Urinary bladder (tissue), 3 donors: ENCODE measurements at regions not wholly inside any gene's neighbourhood (a gene's known extent, or its start where the extent isn't known, plus 50 kb on each side); places are given as distances from the start of the nearest gene placed in this dataset.

Experiments
- DNase-seq: peaks from one replicate; pipeline ENCODE4 v3.0.0-alpha.2; 2015; ENCODE audit errors: extremely low spot score
- H3K27ac ChIP-seq: one replicate; pipeline ENCODE4 v1.5.1; 2013; ENCODE audit warnings: low read depth, mild to moderate bottlenecking, moderate library complexity
- H3K36me3 ChIP-seq: one replicate; pipeline ENCODE4 v1.6.1; 2013; ENCODE audit warnings: mild to moderate bottlenecking, moderate library complexity; ENCODE audit not compliant: insufficient read depth
- H3K4me1 ChIP-seq: one replicate; pipeline ENCODE4 v1.6.1; 2013; ENCODE audit warnings: mild to moderate bottlenecking, moderate library complexity; ENCODE audit not compliant: insufficient read depth
- H3K4me3 ChIP-seq: one replicate; pipeline ENCODE4 v1.5.1; 2013; ENCODE audit warnings: low read depth, low read length
- WGBS: extraction: QIAGEN DNeasy Blood & Tissue Kit; methylation state at CpG from one replicate; pipeline ENCODE4 v1.1.7; 2013; 5-methylcytosine and 5-hydroxymethylcytosine counted together
- donor health status: healthy with polysubstance abuse.
- donor health status: healthy.

DNA sequence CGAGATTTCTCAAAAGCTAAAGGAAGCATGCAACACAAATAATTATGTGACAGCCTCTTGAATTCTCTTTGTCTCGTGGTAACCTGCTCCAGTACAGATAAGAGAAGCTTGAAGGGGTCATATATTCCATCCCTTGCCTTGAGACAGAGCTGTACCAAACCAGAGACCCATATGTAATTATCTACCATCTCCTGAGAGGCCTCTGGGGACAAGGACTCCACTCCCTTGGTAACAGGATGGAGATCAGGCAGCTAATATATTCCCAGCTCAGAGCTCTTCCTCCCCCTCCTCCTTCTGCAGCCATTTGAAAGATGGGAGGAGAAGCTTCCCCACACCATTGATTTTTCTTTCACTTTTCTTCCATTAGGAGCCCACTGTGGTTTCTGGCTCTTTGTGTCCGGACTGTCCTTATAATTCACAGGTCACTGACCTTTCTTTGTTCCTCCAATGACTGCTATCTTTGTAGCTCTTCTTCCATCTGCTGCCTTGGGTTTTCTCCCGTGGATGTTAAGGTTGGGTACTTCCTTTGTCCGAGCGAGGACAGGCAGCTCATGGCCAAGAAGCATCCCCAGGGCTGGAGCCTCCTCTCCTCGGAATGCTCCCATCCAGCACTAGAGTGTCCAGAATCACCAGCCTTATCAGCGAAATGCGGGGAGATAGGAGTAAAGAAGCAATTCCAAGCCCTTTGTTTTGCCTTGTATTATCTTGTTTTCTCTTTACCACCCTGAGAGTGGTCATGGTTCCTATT, 51.4 kb upstream of the CALM2 start:
- WGBS = 88% methylated on average over 9 of the region's 9 CpGs
- H3K4me1 ChIP-seq = peaks cover 3% of the 10 kb centered on the region
- H3K36me3 ChIP-seq = no peaks in the 10 kb centered on the region
- no peak overlapping the region for H3K27ac ChIP-seq
- H3K4me3 ChIP-seq = no peak overlapping the region
- DNase-seq = no peak

GRCh38 chr2:47226923-47227220, 50.6 kb upstream of the CALM2 start:
- Histone ChIP-seq H3K4me3 (no peak overlapping the region), H3K36me3 (no peaks in the 10 kb centered on the region), H3K4me1 (peaks cover 3% of the 10 kb centered on the region), H3K27ac (no peak overlapping the region)
- no peak for DNase-seq
- 79% methylated on average over 6 of the region's 6 CpGs for WGBS

DNA sequence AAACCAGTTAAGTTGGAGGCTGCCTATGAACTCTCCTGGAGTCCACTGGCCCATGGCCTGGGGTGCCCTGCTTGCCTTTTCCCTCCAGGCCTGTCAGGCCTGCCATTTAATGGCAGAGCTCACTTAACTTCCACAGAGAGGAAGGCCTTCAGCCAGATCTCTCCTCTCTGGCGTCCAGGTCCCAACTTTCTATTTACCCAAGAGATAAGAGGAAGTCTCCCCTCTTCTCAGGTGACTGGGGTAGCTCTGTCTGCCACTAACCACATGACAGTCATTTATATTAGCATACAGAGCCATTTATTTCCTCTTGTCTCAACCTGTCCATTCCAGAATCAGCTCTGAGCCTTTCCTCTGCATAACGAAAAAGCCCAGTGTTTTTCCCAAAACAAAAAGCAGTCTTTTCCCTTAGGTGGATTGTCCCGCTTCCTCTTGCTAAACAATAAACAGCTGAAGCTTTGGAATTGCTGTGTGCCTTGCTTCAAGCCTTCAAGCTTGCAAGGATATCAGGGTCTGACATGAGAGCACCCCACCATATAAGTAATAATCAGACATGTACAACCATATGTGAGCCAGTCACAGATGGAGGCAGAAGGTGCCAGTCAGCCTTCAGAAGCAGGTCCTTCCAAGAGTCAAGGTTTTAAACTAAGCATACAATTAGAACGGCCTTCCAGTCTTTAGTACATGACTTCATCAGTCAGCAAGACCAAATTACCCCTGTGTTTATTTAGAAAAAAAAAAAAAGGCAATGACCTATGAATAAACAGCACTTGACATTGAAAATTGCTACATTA, 50.0 kb upstream of the CALM2 start:
- 61% methylated on average over 4 of the region's 4 CpGs for WGBS
- H3K36me3 ChIP-seq = no peaks in the 10 kb centered on the region
- H3K4me1 ChIP-seq = peaks cover 3% of the 10 kb centered on the region
- H3K4me3 ChIP-seq = no peak overlapping the region
- H3K27ac ChIP-seq = no peak overlapping the region
- DNase-seq = no peak
